ENCODE measurements at regions not wholly inside any gene's neighbourhood (a gene's known extent, or its start where the extent isn't known, plus 50 kb on each side); places are given as distances from the start of the nearest gene placed in this dataset.
"Not testable (repeated sequence)": the region's sequence is repeated elsewhere in the genome, so short reads cannot be mapped to it uniquely, and the experiment has no call there.

- no peak overlapping the region for H3K4me3 ChIP-seq (ENCODE audit: low read depth, low read length)
- DNase-seq (ENCODE audit: low read depth), result no peak
- no peak for TF ChIP-seq CTCF (conservative IDR thresholded peaks at IDR 0.05; ENCODE audit: low read depth, low read length)
These were observed 112.7 kb upstream of the SLC24A2 start for GRCh38 chr9:19901586-19901985.

GRCh38 chr9:19896161-19896560 lies 107.3 kb upstream of the SLC24A2 start:
- DNase-seq (ENCODE audit: low read depth), result no peak
- no peak for TF ChIP-seq CTCF (conservative IDR thresholded peaks at IDR 0.05; ENCODE audit: low read depth, low read length)
- H3K4me3 ChIP-seq (ENCODE audit: low read depth, low read length), result no peak overlapping the region

GRCh38 chr9:19895578-19895977 lies 106.7 kb upstream of the SLC24A2 start:
- not testable (repeated sequence) for H3K4me3 ChIP-seq (ENCODE audit: low read depth, low read length); DNase-seq (ENCODE audit: low read depth)

GRCh38 chr9:19895006-19895405 lies 106.2 kb upstream of the SLC24A2 start:
- no peak for DNase-seq (ENCODE audit: low read depth)
- no peak for TF ChIP-seq CTCF (conservative IDR thresholded peaks at IDR 0.05; ENCODE audit: low read depth, low read length)
- no peak overlapping the region for H3K4me3 ChIP-seq (ENCODE audit: low read depth, low read length)

- no peak for TF ChIP-seq CTCF (conservative IDR thresholded peaks at IDR 0.05; ENCODE audit: low read depth, low read length)
- no peak overlapping the region for H3K4me3 ChIP-seq (ENCODE audit: low read depth, low read length)
- no peak for DNase-seq (ENCODE audit: low read depth)
These were observed 96.8 kb upstream of the SLC24A2 start for GRCh38 chr9:19885608-19886007.

- no peak overlapping the region for H3K4me3 ChIP-seq (ENCODE audit: low read depth, low read length)
- no peak for DNase-seq (ENCODE audit: low read depth)
- no peak for TF ChIP-seq CTCF (conservative IDR thresholded peaks at IDR 0.05; ENCODE audit: low read depth, low read length)
These were observed 90.2 kb upstream of the SLC24A2 start for GRCh38 chr9:19879062-19879461.

GRCh38 chr9:19876569-19877316 lies 87.9 kb upstream of the SLC24A2 start:
- no peak for DNase-seq (ENCODE audit: low read depth)
- no peak overlapping the region for H3K4me3 ChIP-seq (ENCODE audit: low read depth, low read length)
- no peak for TF ChIP-seq CTCF (conservative IDR thresholded peaks at IDR 0.05; ENCODE audit: low read depth, low read length)
